HG02938 (cell line): ENCODE measurements at regions not wholly inside any gene's neighbourhood (a gene's known extent, or its start where the extent isn't known, plus 50 kb on each side); places are given as distances from the start of the nearest gene placed in this dataset.

Experiments used
- ATAC-seq: cut with Tn5 transposase; IDR thresholded peaks from one replicate; pipeline ENCODE4 v1.9.1; 2021; ENCODE audit warnings: mild to moderate bottlenecking, moderate library complexity; ENCODE audit not compliant: unreplicated experiment

DNA sequence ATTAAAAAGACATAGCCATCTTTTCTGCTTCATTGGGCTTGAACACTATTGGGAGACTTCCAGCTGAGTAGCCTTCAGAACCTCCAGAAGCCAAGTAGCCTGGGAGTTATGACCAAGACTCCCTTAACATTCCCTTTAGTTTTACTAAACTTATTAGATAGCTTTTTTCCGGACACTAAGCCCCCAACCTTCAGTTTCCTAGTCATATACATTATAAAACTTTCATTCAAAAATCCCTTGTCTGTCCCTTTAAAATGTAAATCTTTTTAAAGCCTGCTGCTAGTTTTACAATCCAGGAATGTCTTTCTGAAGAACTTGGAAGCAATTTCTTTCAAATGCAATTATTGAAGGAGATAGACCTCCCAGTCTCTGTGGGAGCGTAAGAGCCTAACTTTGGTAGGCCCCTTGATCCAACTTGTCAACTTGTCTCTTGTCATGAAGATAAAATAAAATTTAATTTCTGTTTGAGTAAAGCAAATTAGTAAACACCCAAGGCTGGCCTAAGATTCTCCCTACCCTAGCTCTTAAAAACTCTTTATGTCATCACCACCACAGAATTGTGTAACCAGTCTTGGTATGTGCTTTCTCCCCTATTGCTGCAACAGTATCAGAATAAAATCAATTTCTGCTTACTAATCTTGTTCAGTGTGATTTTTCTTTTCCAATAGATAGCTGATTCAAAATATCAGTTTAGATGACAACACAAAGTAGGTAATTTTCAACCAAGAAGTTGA lies 796.2 kb downstream of the PLA2G4A start:
- no peak for ATAC-seq

- no peak for ATAC-seq
Observed at GRCh38 chr1:187626056-187626455, 797.3 kb downstream of the PLA2G4A start.

DNA sequence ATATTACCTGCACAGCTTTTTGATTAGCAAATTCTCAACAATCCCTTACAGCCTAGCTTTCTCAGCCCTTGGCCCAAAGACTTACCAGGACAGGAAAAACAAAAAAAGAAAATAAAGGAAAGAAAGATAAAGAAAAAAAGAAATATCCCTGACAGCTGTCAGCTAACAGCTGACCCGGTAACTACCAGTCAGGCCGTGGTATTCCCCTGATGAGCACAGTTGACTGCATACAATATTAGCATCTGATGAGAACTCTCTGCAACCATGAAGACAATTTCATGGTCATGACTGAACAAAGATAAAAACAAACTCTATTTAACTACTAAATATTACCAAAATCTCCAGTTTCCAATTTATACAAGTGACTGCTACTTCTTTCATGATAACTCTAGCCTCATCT lies 798.8 kb downstream of the PLA2G4A start:
- ATAC-seq: no peak

DNA sequence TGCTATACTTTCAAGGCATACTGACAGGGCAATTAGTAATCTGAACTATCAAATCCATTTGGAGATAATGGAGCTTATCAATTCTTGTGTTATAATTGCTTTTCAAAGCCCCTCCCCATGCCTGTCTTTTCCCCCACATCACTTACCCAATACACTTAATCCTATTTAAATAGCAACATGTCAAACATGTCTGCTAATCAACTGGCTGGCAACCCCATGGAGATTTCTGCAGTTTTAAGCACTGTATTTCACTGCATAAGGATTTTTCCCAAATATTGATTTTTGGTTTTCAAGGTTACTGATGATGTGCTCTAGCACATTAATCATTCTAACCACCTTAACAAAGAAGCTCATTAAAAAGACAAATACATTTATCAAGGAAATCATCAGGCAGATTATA lies 800.3 kb downstream of the PLA2G4A start:
- no peak for ATAC-seq

- ATAC-seq: no peak
Observed at GRCh38 chr1:187630653-187631380, 802.1 kb downstream of the PLA2G4A start.

DNA sequence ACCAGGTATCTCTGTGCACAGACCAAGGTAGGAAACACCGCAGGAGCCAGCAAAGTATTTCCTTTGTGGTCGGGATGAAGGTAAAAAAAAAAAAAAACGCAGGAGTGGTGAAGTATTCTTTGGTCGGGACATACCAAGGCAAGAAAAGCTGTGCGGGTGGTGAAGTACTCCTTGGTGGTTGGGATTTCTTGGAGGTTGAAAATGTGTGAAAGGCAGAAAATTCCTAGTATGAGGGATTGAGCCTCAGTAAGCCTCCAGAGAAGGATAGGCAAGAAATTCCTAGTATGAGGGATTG lies 802.6 kb downstream of the PLA2G4A start:
- no peak for ATAC-seq

DNA sequence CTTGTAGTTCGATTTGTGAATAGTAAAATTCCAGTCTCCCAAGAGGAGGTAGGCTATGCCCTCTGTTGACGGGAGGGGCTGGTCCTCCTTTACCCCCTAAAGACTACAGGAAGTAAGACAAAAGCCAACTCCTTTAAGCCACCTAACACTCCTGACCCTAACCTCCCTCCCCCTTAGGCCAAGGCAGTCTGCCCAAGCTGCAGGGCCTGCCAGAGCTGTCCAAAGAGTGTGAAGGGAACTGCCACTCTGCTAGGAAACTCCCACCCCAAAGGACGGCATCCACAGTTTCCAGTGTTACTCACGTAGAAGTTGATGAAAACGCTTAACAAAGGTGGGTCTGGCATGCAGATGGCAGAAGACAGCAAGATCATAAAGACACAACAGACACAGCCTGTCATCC lies 803.2 kb downstream of the PLA2G4A start:
- ATAC-seq: no peak

- no peak for ATAC-seq
Observed at GRCh38 chr1:187634940-187635339, 806.2 kb downstream of the PLA2G4A start.

DNA sequence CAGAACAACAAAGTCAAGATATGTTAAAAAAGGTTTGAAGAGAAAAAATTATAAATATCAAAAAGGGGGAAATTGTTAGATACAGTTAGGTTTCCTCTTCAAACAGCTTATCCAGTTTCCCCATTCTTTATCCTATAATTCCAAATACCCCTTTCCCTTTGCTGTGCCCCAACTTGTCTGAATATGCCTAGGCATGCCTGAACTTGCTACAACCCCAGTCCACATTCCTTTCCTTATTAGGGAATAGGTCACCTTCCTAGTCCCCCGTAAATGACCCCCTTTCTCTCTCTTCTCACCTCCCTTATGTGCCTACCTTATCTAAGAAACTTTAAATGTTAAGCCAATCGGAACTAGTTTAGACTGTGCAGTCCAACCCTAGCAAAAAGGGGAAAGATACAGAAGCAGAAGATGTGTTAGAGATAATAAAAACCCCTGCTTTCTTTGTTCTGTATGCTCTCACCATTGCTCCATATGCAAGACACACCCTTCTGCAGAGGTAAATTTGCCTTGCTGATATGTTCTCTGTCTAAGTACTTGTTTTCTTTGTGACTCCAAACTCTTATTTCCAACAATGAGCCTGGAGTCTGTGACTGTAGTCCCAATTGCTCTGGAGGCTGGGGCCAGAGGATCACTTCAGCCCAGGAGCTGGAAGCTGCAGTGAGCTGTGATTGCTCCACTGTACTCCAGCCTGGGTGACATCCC lies 810.1 kb downstream of the PLA2G4A start:
- ATAC-seq: no peak

DNA sequence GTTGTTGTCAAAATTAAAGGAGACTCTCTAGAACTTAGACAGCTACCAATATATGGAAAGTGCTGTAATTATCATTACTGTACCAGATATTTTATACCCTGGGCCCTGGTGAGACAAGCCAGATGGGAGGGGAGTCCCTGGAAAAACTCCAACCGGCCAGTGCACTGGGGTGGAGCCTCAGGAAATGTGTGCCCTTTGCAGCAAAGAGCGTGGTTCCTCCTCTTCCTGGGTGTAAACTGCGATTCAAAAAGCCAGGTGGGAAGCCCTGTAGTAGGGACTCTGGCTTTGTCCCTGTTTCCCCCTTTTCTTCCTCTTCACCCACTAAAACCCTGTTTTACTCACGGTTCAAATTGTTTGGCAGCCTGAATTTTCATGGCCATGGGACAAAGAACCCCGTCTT lies 812.3 kb downstream of the PLA2G4A start:
- ATAC-seq: no peak

- no peak for ATAC-seq
Observed at GRCh38 chr1:187641463-187641862, 812.7 kb downstream of the PLA2G4A start.

- ATAC-seq: no peak
Observed at GRCh38 chr1:187641907-187642306, 813.2 kb downstream of the PLA2G4A start.

- ATAC-seq: no peak
Observed at GRCh38 chr1:187645651-187646050, 816.9 kb downstream of the PLA2G4A start.

DNA sequence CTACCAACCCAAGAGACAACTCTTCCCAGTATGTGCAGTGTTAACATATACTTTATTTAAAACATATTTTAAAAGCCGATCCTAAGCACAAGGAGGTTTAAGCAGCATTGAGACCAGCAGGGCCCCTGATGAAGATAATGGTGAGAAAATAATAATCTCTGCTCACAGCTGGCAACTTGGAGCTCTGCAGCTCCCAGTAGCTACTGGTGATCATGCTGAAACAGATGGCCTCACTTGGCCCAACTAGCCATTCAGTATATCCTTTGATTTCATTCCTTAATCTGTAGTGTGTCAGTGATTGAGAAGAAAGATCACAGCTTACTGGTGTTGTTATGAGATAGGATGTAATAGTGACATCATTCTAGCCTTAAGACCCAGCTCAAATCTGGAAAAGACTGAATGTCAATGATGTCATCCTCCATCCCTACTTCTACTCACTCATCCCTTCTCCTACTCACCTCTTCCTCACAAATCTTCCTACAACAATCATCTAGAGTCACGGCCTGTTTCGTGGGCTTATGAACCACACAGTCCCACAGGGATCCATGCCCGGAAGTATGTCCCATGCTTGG lies 817.9 kb downstream of the PLA2G4A start:
- no peak for ATAC-seq

DNA sequence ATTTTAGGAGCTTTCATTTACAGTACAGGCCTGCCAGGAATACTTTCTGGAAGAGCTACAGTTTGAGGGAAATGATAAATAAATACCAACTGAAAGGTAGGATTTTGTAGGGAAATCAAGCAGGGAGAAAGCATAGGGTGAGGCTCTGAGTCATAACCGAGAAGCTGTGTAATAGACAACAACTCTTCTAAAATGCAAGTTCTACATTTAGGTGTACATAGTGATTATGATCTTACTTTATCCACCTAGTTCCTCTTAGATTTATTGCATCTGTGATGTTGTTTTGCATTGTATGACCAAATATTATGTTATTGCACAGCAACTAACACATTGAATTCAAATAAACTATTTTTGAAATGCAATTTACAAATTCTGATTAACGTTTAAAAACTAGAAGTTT lies 819.3 kb downstream of the PLA2G4A start:
- ATAC-seq: no peak

DNA sequence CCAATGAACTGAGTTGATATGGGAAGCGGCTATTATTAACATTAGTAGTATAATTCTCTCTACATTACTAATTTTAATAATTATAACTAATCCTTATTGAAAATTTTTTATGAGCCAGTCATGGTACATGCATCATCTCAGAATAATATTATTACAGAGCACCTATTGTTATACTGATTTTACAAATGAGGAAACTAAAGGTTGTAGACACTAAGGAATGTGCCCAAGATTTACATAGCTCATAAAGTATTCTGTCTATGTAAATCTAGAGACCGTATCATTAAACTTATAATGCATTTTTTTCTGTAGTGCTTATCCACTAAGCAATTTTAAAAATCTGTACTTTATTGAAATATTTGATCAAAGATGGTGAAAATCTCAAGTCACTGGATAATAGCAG lies 825.9 kb downstream of the PLA2G4A start:
- no peak for ATAC-seq

DNA sequence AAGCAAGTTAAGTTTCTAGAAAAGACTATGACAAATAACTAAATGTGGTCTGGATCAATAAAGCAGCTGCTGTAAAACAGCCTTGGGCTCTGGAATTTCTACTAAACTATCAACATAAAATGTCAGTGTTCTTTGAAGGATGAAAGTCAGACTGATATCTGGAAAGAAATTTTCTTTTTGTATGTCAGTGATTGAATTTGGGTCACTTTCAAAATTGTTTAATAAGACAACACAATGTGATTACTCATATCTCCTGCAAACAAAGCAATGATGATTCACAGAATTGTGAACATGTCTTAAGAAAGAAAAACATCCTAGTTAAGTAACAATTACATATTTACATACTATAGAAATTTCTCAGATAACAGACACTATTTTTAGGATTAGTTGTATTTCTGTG lies 826.4 kb downstream of the PLA2G4A start:
- no peak for ATAC-seq

GRCh38 chr1:187665483-187665882 lies 836.7 kb downstream of the PLA2G4A start:
- no peak for ATAC-seq

- ATAC-seq: no peak
Observed at GRCh38 chr1:187680823-187681222, 852.1 kb downstream of the PLA2G4A start.

DNA sequence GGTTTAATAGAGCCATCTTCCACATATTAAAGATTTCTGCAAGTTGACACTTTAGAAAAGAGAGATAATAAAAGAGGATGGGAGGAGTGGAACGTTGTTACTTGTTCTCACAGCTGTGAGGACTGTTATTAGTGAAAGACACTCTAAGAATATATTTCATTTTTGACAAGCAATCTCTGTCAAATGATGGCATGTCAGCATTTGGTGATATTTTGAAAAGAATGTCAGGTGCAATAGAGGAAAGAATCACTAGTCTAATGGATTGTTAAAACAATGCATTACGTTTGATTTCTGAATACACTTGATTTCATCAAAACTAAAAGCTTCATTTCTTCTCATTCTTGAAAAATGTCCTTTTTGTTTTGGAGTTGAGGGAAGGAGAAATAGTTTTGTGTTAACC lies 853.4 kb downstream of the PLA2G4A start:
- no peak for ATAC-seq

GRCh38 chr1:187685333-187685732 lies 856.6 kb downstream of the PLA2G4A start:
- ATAC-seq: no peak

DNA sequence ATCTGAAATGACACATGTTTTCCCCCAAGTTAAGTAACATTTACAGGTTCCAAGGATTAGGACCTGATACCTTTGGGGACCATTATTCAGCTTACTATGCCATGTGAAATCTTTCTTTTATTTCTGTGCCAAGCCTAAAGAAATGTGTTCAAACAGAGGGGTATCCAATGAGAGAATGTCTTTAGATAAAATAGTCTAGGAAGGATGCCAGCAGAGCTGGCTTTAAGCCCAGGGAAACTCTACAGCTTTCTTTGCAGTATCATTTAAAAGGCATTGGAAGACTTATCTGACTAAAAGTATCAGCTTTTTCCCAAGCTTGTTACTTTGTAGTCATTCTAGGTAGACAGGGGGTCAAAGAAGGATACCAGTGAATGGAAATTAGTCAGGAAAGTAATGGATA lies 860.4 kb downstream of the PLA2G4A start:
- ATAC-seq: no peak
